Muscle layer of duodenum (tissue), 2 donors: ENCODE measurements at regions not wholly inside any gene's neighbourhood (a gene's known extent, or its start where the extent isn't known, plus 50 kb on each side); places are given as distances from the start of the nearest gene placed in this dataset.
"Not testable (repeated sequence)": the region's sequence is repeated elsewhere in the genome, so short reads cannot be mapped to it uniquely, and the experiment has no call there.

Experiments
- H3K27ac ChIP-seq: one replicate; pipeline ENCODE4 v1.7.0; 2013; ENCODE audit warnings: mild to moderate bottlenecking, low read length
- H3K27me3 ChIP-seq: one replicate; pipeline ENCODE4 v1.7.0; 2013; ENCODE audit warnings: low read depth, mild to moderate bottlenecking, control low read depth, low read length
- H3K36me3 ChIP-seq, 2 donors: one replicate each; pipeline ENCODE4 v1.7.0; 2013; ENCODE audit warnings: low read length in 2 of 2, control low read depth in 1 of 2, mild to moderate bottlenecking in 1 of 2; ENCODE audit not compliant: insufficient read depth in 2 of 2, control insufficient read depth in 1 of 2
- H3K4me1 ChIP-seq, 2 donors: one replicate each; pipeline ENCODE4 v1.7.0; 2013; ENCODE audit warnings: low read length in 2 of 2, mild to moderate bottlenecking in 2 of 2, control low read depth in 1 of 2, moderate library complexity in 1 of 2; ENCODE audit not compliant: insufficient read depth in 2 of 2, control insufficient read depth in 1 of 2
- H3K4me3 ChIP-seq, 2 donors: one replicate each; pipeline ENCODE4 v1.7.0; 2013; ENCODE audit warnings: low read length in 2 of 2, low read depth in 1 of 2, mild to moderate bottlenecking in 1 of 2
- H3K9me3 ChIP-seq, 2 donors: one replicate each; pipeline ENCODE4 v1.7.0; 2013; ENCODE audit warnings: low read length in 2 of 2, control low read depth in 1 of 2, mild to moderate bottlenecking in 1 of 2; ENCODE audit not compliant: control insufficient read depth in 1 of 2
- donor health status: healthy.

DNA sequence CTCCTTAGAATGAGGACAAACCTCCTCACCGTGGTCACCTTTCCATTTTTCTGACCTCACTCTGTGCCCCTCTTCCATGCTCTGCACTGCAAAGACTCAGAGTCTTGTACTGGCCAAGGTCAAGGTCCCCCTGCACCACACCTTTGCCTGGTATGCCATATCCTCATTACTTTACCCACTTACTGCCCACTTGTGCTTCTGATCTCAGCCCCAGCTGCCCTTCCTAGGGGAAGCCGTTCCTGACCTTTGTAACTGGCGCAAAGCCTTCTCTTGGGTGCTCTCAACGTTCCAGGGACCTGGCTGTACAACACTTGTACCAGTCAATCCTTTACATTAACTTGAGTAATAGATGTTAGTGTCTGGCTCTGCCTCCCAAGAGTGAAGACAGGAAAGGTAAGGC lies 256.0 kb downstream of the SV2B start:
- Histone ChIP-seq H3K4me3 (no peak overlapping the region), H3K9me3 (no peaks in the 10 kb centered on the region), H3K27ac (no peak overlapping the region), H3K4me1 (no peaks in the 10 kb centered on the region), H3K27me3 (no peaks in the 10 kb centered on the region), H3K36me3 (no peaks in the 10 kb centered on the region)

GRCh38 chr15:91357011-91357410 lies 257.0 kb downstream of the SV2B start:
- H3K27ac ChIP-seq: no peak overlapping the region
- H3K27me3 ChIP-seq: no peaks in the 10 kb centered on the region
- no peaks in the 10 kb centered on the region for H3K36me3 ChIP-seq
- H3K4me3 ChIP-seq: no peak overlapping the region
- no peaks in the 10 kb centered on the region for H3K9me3 ChIP-seq
- H3K4me1 ChIP-seq: no peaks in the 10 kb centered on the region

- no peaks in the 10 kb centered on the region for H3K4me1 ChIP-seq
- no peaks in the 10 kb centered on the region for H3K9me3 ChIP-seq
- H3K27ac ChIP-seq: no peak overlapping the region
- H3K36me3 ChIP-seq: no peaks in the 10 kb centered on the region
- no peak overlapping the region for H3K4me3 ChIP-seq
- no peaks in the 10 kb centered on the region for H3K27me3 ChIP-seq
Observed at GRCh38 chr15:91357486-91357885, 257.4 kb downstream of the SV2B start.

DNA sequence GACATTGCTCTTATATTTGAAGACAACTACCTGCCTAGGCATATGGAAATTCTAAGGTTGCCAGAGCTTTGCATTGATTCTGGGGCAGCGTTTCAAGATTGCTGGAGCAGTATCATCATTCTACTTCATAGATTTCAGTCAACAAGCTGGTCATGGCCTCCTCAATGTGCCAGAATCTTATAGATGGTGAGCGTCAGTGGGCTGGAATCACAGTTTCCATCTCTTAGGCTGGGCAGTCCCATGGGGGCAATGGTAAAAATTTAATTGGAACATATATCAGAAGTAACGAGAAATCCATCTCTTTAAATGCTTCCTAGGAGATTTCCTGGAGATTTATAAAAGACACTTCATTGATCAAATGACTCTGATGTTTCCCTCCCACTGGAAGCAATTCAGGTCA lies 258.3 kb downstream of the SV2B start:
- Histone ChIP-seq H3K27me3 (no peaks in the 10 kb centered on the region), H3K4me3 (no peak overlapping the region), H3K4me1 (no peaks in the 10 kb centered on the region), H3K27ac (no peak overlapping the region), H3K9me3 (no peaks in the 10 kb centered on the region), H3K36me3 (no peaks in the 10 kb centered on the region)

DNA sequence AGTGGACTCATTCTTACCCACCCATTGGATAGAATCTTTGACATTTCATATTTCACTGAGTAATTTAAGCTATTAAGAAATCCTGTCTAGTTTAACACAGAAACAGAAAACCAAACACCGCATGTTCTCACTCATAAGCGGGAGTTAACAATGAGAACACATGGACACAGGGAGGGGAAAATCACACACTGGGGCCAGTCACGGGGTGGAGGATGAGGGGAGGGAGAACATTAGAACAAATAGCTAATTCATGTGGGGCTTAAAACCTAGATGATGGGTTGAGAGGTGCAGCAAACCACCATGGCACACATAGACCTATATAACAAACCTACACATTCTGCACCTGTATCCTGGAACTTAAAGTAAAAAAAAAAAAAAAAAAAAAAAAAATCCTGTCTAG lies 261.6 kb downstream of the SV2B start:
- H3K4me3 ChIP-seq, H3K36me3 ChIP-seq, H3K27ac ChIP-seq, H3K4me1 ChIP-seq, H3K9me3 ChIP-seq, H3K27me3 ChIP-seq: not testable (repeated sequence)

- Histone ChIP-seq H3K4me1 (no peaks in the 10 kb centered on the region), H3K27ac (no peak overlapping the region), H3K9me3 (no peaks in the 10 kb centered on the region), H3K27me3 (no peaks in the 10 kb centered on the region), H3K36me3 (no peaks in the 10 kb centered on the region), H3K4me3 (no peak overlapping the region)
Observed at GRCh38 chr15:91366111-91366510, 266.1 kb downstream of the SV2B start.

DNA sequence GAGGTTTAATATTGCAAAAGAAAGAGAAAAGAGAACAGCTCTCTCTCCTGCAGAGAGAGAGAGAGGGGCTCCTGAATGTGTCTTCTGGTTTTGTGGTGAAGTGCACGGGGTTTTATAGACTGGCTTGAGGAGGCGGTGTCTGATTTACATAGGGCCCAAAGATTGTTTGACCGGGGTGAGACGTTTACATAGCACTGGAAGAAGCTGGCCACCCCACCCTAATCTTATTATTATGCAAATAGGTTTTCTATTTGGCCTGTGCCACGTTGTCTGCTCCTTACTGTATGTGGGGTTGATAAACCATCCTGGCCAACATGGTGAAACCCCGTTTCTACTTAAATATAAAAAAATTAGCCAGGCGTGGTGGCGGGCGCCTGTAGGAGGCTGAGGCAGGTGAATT lies 268.6 kb downstream of the SV2B start:
- H3K27ac ChIP-seq: no peak overlapping the region
- no peaks in the 10 kb centered on the region for H3K36me3 ChIP-seq
- peaks cover 3% of the 10 kb centered on the region for H3K27me3 ChIP-seq
- H3K4me3 ChIP-seq: no peak overlapping the region
- peaks cover 0 to 5% of the 10 kb centered on the region in 2 donors for H3K9me3 ChIP-seq
- H3K4me1 ChIP-seq: no peaks in the 10 kb centered on the region

DNA sequence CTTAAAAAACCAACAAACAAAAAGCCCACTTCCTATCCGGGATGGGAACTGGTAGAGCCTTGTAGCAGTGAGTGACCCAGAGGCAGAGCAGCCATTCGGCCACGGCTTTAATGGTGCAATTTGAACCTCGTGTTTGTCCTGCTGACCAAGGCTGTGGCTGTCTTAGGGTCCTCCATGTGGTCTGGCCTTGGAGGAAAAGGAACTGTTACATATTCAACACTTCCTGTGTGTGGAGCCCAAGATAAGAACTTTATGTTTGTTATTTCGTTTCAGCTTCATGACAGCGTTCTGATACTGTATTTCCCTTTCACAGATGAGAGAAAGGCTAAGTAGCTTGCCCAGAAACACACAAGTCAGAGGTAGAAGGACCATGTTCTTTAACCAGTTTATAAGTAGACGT lies 269.8 kb downstream of the SV2B start:
- Histone ChIP-seq H3K9me3 (peaks cover 0 to 7% of the 10 kb centered on the region in 2 donors), H3K4me1 (no peaks in the 10 kb centered on the region), H3K4me3 (no peak overlapping the region), H3K36me3 (no peaks in the 10 kb centered on the region), H3K27ac (no peak overlapping the region), H3K27me3 (peaks cover 5% of the 10 kb centered on the region)

- H3K4me3 ChIP-seq, H3K27ac ChIP-seq, H3K9me3 ChIP-seq: not testable (repeated sequence)
Observed at GRCh38 chr15:91371345-91371744, 271.3 kb downstream of the SV2B start.

DNA sequence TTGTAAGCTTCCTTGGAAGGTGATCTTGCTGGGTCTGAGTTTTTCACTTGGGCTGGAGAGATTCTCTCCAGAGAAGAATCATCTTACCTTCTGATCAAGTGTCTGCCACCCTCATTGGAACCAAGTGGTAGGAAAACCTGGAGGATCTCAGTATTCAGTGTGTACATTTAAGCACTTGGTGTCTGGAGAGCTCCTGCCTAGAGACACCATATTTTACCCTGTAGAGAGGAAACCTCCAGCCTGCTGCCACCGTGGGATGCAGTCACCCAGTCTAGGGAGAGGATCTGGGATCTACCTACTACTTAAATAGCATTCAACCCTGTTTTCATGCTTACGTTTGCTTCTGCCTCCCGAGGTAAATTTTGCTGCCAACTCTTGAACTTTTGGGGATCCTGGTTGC lies 274.3 kb downstream of the SV2B start:
- Histone ChIP-seq H3K36me3 (no peaks in the 10 kb centered on the region), H3K27me3 (peaks cover 5% of the 10 kb centered on the region), H3K9me3 (peaks cover 0 to 7% of the 10 kb centered on the region in 2 donors), H3K4me1 (no peaks in the 10 kb centered on the region), H3K4me3 (no peak overlapping the region), H3K27ac (no peak overlapping the region)

More at GRCh38 chr15:91371345-91371744, 271.3 kb downstream of the SV2B start:
- not testable (repeated sequence) for H3K27me3 ChIP-seq, H3K4me1 ChIP-seq, H3K36me3 ChIP-seq

GRCh38 chr15:91376038-91376437 lies 276.0 kb downstream of the SV2B start:
- Histone ChIP-seq H3K4me1 (no peaks in the 10 kb centered on the region), H3K9me3 (peaks cover 0 to 7% of the 10 kb centered on the region in 2 donors), H3K27ac (no peak overlapping the region), H3K36me3 (no peaks in the 10 kb centered on the region), H3K4me3 (no peak overlapping the region), H3K27me3 (peaks cover 5% of the 10 kb centered on the region)

DNA sequence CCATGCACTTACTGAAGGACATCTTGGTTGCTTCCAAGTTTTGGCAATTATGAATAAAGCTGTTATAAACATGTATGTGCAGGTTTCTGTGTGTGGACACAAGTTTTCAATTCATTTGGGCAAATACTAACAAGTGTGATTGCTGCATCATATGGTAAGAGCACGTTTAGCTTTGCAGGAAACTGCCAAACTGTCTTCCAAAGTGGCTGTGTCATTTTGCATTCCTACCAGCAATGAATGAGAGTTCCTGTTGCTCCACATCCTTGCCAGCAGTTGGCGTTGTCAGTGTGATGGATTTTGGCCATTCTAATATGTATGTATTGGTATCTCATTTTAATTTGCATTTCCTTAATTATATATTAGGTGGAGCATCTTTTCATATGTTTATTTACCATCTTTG lies 280.1 kb downstream of the SV2B start:
- Histone ChIP-seq H3K4me1 (no peaks in the 10 kb centered on the region), H3K27me3 (no peaks in the 10 kb centered on the region), H3K4me3 (no peak overlapping the region), H3K9me3 (no peaks in the 10 kb centered on the region), H3K36me3 (no peaks in the 10 kb centered on the region), H3K27ac (no peak overlapping the region)
